GM19324 (cell line): ENCODE measurements at regions not wholly inside any gene's neighbourhood (a gene's known extent, or its start where the extent isn't known, plus 50 kb on each side); places are given as distances from the start of the nearest gene placed in this dataset.
A peak's percentile ranks its signal among the peaks of the same experiment; 100 is the strongest.

Experiments used
- ATAC-seq: cut with Tn5 transposase; IDR thresholded peaks from one replicate; pipeline ENCODE4 v1.9.1; 2021; ENCODE audit warnings: mild to moderate bottlenecking, moderate library complexity; ENCODE audit not compliant: unreplicated experiment, low FRiP score

- peak; percentile 76 for ATAC-seq
These were observed 401.2 kb downstream of the GALR1 start for GRCh38 chr18:77650799-77651385.

- ATAC-seq = no peak
These were observed 401.8 kb downstream of the GALR1 start for GRCh38 chr18:77651441-77651840.

- ATAC-seq = no peak
These were observed 404.1 kb downstream of the GALR1 start for GRCh38 chr18:77653792-77654191.

GRCh38 chr18:77654302-77654701, 404.7 kb downstream of the GALR1 start:
- no peak for ATAC-seq

- ATAC-seq = no peak
These were observed 408.1 kb downstream of the GALR1 start for GRCh38 chr18:77657651-77658298.

- no peak for ATAC-seq
These were observed 408.6 kb downstream of the GALR1 start for GRCh38 chr18:77658299-77658662.

- ATAC-seq = no peak
These were observed 409.3 kb downstream of the GALR1 start for GRCh38 chr18:77658751-77659448.

GRCh38 chr18:77666613-77667012, 417.0 kb downstream of the GALR1 start:
- ATAC-seq = no peak

- no peak for ATAC-seq
These were observed 418.6 kb downstream of the GALR1 start for GRCh38 chr18:77668219-77668618.

- no peak for ATAC-seq
These were observed 419.7 kb downstream of the GALR1 start for GRCh38 chr18:77669331-77669730.

GRCh38 chr18:77671456-77672167, 422.0 kb downstream of the GALR1 start:
- ATAC-seq = no peak

GRCh38 chr18:77676910-77677309, 427.3 kb downstream of the GALR1 start:
- ATAC-seq = no peak

GRCh38 chr18:77677536-77677935, 427.9 kb downstream of the GALR1 start:
- no peak for ATAC-seq

GRCh38 chr18:77679869-77680268, 430.2 kb downstream of the GALR1 start:
- no peak for ATAC-seq

GRCh38 chr18:77700051-77700450, 450.4 kb downstream of the GALR1 start:
- no peak for ATAC-seq

GRCh38 chr18:77701977-77702376, 452.3 kb downstream of the GALR1 start:
- ATAC-seq = no peak

GRCh38 chr18:77702686-77703085, 453.0 kb downstream of the GALR1 start:
- no peak for ATAC-seq

GRCh38 chr18:77705301-77705700, 455.7 kb downstream of the GALR1 start:
- ATAC-seq = no peak

GRCh38 chr18:77708826-77709506, 459.3 kb downstream of the GALR1 start:
- ATAC-seq = no peak

- no peak for ATAC-seq
These were observed 461.4 kb downstream of the GALR1 start for GRCh38 chr18:77711096-77711495.

GRCh38 chr18:77714716-77715115, 465.1 kb downstream of the GALR1 start:
- no peak for ATAC-seq
